H1 (cell line): ENCODE measurements at regions not wholly inside any gene's neighbourhood (a gene's known extent, or its start where the extent isn't known, plus 50 kb on each side); places are given as distances from the start of the nearest gene placed in this dataset.

Source experiments
- HDAC2 ChIP-seq, 2 experiments: fragments of 300-600 bp in 1 of 2; sonication (generic) in 1 of 2; IDR thresholded peaks; 2 replicates each; pipeline ENCODE4 v1.6.1; 2011 to 2012; ENCODE audit warnings: low read depth in 2 of 2, low read length in 2 of 2, mild to moderate bottlenecking in 2 of 2, moderate library complexity in 2 of 2, borderline replicate concordance in 1 of 2, inconsistent platforms in 1 of 2
- POLR2AphosphoS5 ChIP-seq: IDR thresholded peaks from 2 replicates; pipeline ENCODE4 v1.6.1; 2011; ENCODE audit warnings: low read depth, low read length
- TF ChIP-seq, protein P1 (sequence below), 3 experiments: IDR thresholded peaks; 1 replicate in 2 of 3; 2 replicates in 1 of 3; pipeline versions ENCODE4 v1.5.1 to v1.6.1; 2011; ENCODE audit warnings: low read length in 3 of 3, mild to moderate bottlenecking in 3 of 3, inconsistent platforms in 2 of 3, low read depth in 1 of 3, moderate library complexity in 1 of 3; ENCODE audit not compliant: insufficient read depth in 1 of 3; ENCODE audit errors: control extremely low read depth in 1 of 3

DNA sequence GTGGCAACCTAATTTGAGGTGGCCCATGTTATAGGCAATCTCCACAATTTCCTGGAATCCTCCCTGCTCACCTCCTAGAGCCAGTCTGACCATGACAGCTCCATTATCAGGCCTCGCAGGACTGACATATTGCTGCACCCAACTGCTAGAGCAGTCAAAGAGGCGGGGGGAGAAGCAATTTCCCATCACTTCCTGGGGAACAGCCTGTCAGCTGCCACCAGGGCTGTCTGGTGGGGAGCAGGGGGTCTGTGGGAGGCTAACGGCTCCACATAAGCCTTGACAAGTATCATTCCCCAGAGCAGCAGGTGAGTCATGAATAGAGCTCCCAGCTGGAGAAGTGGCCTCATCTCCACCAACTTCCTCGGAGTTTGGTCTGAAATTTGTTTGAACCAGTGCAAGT, 322.9 kb downstream of the MATN1 start:
- TF ChIP-seq, protein P1, sequence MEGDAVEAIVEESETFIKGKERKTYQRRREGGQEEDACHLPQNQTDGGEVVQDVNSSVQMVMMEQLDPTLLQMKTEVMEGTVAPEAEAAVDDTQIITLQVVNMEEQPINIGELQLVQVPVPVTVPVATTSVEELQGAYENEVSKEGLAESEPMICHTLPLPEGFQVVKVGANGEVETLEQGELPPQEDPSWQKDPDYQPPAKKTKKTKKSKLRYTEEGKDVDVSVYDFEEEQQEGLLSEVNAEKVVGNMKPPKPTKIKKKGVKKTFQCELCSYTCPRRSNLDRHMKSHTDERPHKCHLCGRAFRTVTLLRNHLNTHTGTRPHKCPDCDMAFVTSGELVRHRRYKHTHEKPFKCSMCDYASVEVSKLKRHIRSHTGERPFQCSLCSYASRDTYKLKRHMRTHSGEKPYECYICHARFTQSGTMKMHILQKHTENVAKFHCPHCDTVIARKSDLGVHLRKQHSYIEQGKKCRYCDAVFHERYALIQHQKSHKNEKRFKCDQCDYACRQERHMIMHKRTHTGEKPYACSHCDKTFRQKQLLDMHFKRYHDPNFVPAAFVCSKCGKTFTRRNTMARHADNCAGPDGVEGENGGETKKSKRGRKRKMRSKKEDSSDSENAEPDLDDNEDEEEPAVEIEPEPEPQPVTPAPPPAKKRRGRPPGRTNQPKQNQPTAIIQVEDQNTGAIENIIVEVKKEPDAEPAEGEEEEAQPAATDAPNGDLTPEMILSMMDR (IDR thresholded peaks at IDR 0.05; ENCODE audit: control extremely low read depth in 1 of 3, insufficient read depth in 1 of 3, low read depth in 1 of 3, low read length in 3 of 3): no peak
- TF ChIP-seq HDAC2 (IDR thresholded peaks at IDR 0.05; ENCODE audit: borderline replicate concordance in 1 of 2, low read depth in 2 of 2, low read length in 2 of 2): no peak
- no peak for TF ChIP-seq POLR2AphosphoS5
